NOMO-1 treated with dmso at 0.1 percent for 144 hours (cell line): ENCODE measurements at regions not wholly inside any gene's neighbourhood (a gene's known extent, or its start where the extent isn't known, plus 50 kb on each side); places are given as distances from the start of the nearest gene placed in this dataset.

Experiments used
- DNase-seq: peaks from one replicate; lab custom pipeline; 2025; ENCODE audit not compliant: unreplicated experiment; lab: John Stamatoyannopoulos, UW

- no peak for DNase-seq
These were observed 93.0 kb upstream of the ZNF608 start for GRCh38 chr5:124839371-124839998.

GRCh38 chr5:124841829-124842712 lies 95.6 kb upstream of the ZNF608 start:
- DNase-seq: no peak

DNA sequence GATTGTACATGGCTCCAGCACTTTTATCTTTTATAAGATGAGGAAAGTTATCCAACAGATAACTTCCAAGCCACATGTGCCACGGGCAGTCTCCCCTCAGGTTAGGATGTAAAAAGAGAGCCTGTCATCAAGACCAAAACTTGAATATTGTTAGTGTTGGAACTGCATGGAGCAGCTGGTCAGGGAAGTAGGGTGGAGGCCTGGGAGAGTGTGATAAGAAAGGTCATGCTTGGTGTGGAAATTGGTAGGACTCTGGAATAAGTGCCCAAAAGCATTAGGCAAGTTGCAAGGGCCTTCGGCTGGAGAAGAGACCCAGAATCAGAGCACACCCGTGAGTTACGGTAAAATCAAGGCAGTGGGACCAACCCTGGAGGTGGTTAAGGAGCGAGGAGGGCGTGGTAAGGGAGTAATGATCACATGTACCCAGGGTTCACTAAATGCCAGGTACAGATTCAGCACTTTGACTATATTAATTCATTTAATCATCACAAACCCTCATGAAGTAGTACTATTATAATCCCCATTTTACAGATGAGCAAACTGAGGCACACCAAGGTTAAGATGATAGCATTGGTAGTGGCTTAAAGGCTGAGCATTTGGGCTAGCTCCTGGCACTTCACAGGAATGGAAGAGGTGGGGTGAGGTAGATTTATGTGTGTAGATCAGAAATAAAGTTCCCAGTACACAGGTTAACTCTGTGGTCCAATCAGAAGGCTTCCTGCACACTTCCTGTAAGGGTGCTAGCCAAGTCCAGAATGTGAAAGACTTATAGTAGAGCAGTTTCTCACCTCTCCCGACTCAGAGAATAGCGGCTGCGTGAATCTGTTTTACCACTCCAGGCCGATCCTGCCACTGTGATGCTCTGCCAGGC lies 96.5 kb upstream of the ZNF608 start:
- no peak for DNase-seq

DNA sequence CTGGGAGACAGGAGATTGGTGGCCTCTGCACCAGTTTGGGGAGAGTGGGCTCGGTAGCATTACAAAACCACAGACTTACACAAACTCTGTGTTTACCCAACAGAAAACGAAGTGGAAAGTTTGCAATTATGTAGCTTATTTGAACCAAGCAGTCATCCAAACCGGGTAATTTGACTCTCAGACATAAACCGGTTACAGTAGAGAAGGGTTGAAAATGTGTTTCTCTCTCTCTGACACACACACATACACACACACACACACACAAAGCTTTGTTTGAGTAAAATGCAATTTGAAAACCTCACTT lies 97.1 kb upstream of the ZNF608 start:
- no peak for DNase-seq

- no peak for DNase-seq
These were observed 98.0 kb upstream of the ZNF608 start for GRCh38 chr5:124844371-124844920.

- DNase-seq: no peak
These were observed 101.5 kb upstream of the ZNF608 start for GRCh38 chr5:124847907-124848306.

DNA sequence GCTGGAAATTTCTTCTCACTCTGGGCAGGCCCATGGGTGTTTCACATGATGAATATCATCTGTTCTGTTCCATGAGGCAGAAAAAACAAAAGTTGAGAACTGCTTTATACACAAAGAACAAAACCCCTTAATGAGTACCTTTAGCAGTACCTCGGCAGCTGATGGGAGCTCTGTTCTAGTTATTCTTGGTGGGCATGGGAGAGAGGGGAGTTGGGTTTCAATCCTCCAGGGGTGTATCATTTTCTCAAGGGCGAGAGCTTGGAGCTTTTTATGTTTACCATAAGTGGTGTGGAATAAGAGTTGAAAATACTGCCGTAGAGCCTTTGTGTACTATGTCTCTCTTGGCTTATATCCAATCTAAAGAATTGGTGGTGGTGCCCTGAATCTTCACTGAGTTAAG lies 103.3 kb upstream of the ZNF608 start:
- no peak for DNase-seq

- no peak for DNase-seq
These were observed 110.3 kb upstream of the ZNF608 start for GRCh38 chr5:124856726-124857125.

DNA sequence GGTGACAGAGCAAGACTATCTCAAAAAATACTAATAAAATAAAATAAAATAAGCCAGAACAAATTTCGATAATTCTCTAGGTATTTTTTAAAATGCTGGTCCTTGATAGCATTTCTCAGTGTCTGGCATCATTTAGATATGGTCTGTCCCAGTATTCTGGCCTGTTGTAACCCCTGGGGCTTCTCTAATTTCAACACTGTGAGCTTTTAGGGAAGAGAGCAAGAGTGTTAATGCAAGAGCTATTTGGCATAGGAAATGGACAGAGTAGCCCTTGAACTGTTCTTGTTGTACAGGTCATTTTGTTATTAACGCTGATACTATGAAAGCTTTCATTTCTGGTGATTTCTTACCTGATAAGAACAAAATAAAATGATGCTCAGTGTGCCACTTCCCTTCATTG lies 112.2 kb upstream of the ZNF608 start:
- peak; percentile 60 for DNase-seq

GRCh38 chr5:124859027-124859426 lies 112.6 kb upstream of the ZNF608 start:
- DNase-seq: peak; percentile 60

- DNase-seq: no peak
These were observed 113.3 kb upstream of the ZNF608 start for GRCh38 chr5:124859556-124860290.

GRCh38 chr5:124860291-124860655 lies 113.8 kb upstream of the ZNF608 start:
- no peak for DNase-seq

- no peak for DNase-seq
These were observed 118.6 kb upstream of the ZNF608 start for GRCh38 chr5:124865066-124865465.

- DNase-seq: peak; percentile 17
These were observed 119.3 kb upstream of the ZNF608 start for GRCh38 chr5:124865603-124866354.

DNA sequence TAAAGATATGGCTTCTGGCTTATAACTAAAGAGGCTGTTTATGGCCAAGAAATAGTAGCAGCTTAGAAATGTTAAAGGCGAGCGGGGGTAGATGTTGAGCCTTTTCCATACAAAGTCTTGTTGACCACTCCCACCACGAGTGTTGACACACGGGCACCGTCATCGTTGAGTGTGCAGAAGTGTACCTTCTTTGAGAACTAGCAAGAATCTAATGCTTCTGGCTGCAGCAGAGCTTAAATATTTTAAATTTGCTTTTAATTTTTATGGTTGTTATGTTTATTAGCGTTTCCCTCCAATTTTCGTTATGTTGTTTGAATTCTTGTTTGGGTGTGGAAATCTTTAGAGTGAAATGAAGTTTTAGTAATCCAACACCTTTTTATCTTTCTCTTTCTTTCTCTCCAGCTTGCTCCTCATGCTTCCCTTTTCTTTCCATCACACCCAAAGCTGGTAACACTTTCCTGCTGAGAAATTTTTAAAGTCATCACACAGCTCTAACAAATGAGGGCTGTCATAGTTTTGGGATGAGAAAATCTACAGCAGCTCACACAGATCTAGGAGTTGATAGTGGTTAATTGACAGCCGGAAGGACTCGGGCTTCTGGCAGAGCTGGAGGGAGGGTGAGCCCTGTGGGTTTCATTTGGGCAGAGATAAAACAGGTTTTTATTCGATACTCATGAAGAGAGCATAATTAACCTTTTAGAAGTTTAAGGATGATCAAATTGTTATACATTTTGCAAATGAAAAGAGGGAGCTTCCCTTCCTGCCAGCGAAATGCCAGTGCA lies 120.1 kb upstream of the ZNF608 start:
- DNase-seq: no peak

- DNase-seq: no peak
These were observed 120.8 kb upstream of the ZNF608 start for GRCh38 chr5:124867137-124867704.

DNA sequence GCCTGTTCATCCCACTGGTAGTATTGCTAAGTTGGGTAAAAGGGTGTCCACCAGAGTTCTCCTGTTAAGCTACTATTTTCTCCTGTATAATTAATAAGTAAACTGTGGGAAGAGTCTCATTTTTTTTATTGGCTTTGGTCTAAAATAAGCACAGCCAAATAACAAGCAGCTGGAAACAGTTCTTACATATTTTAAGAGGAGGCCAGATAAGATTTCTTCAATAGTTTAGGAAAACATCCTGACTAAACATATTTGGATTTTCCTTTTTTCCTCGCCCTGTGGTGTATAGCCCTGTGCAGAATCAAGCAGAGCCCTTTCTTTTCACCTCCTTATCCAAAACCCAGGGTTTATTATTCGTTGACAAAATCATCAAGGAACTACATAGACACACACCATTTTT lies 122.2 kb upstream of the ZNF608 start:
- DNase-seq: no peak

DNA sequence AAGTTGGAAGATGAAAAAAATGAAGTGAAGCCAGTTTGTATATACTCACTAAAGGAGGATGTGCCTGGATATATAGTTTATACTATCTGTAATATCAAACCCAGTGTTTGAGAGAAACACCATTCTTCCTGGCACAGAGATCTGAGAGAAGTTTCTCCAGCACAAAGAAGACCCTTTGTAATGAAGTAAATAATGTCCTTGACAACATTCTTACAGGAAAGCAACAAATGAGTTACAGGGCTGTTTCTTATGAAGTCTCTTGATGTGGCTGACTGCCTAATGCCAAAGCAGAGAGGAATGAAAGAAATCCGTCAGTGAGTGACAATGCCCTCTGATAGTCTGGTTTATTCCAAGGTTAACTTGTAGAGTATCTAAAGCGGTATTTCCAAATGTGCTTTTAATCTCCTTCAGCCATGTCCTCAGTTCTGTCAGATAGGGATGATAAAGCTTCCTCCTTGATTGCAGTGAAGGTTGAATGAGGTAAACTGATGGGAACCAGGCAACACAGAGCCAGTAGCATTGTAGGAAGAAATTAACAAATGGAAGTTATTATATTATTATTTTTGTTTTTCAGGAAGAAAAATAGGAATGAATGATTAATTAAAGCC lies 123.1 kb upstream of the ZNF608 start:
- DNase-seq: no peak

- no peak for DNase-seq
These were observed 123.6 kb upstream of the ZNF608 start for GRCh38 chr5:124870070-124870469.
